K562 (cell line): ENCODE measurements at regions not wholly inside any gene's neighbourhood (a gene's known extent, or its start where the extent isn't known, plus 50 kb on each side); places are given as distances from the start of the nearest gene placed in this dataset.
A peak's percentile ranks its signal among the peaks of the same experiment; 100 is the strongest.

Experiments
- ESRRB ChIP-seq: fragments of 250-450 bp; sonication (Bioruptor Pico); IDR thresholded peaks from 2 replicates; pipeline ENCODE4 v1.5.0; 2020; ENCODE audit warnings: mild to moderate bottlenecking, moderate library complexity, borderline replicate concordance
- KAT2B ChIP-seq: IDR thresholded peaks from one replicate; pipeline ENCODE4 v1.6.1; 2012; ENCODE audit warnings: low read depth, mild to moderate bottlenecking, control low read depth, inconsistent platforms, low read length, moderate library complexity
- MAFK ChIP-seq: IDR thresholded peaks from 2 replicates; pipeline ENCODE4 v1.6.1; 2011; ENCODE audit warnings: low read length, improper control_type of control experiment
- MCM2 ChIP-seq: fragments of 450-650 bp; IDR thresholded peaks from 2 replicates; pipeline ENCODE4 v1.6.1; 2017; ENCODE audit warnings: low read depth, mild to moderate bottlenecking
- MTA2 ChIP-seq: fragments of 450-650 bp; IDR thresholded peaks from 2 replicates; pipeline ENCODE4 v1.6.1; 2016; ENCODE audit warnings: low read depth
- NFATC3 ChIP-seq: fragments of 450-650 bp; IDR thresholded peaks from 2 replicates; pipeline ENCODE4 v1.6.1; 2017; ENCODE audit warnings: mild to moderate bottlenecking
- NR0B1 ChIP-seq: fragments of 450-650 bp; IDR thresholded peaks from one replicate; pipeline ENCODE4 v1.6.1; 2018; ENCODE audit warnings: mild to moderate bottlenecking, moderate library complexity; ENCODE audit not compliant: partially characterized antibody
- NR3C1 ChIP-seq: sonication (generic); formaldehyde crosslinking; IDR thresholded peaks from 2 replicates; pipeline ENCODE4 v1.8.1; 2022; ENCODE audit warnings: missing genetic modification reagents
- POU5F1 ChIP-seq: fragments of 150-350 bp; IDR thresholded peaks from 2 replicates; pipeline ENCODE4 v1.6.1; 2014; ENCODE audit warnings: borderline replicate concordance, low read length, low read depth, mild to moderate bottlenecking; ENCODE audit not compliant: partially characterized antibody
- RBM14 ChIP-seq: fragments of 200-400 bp; formaldehyde crosslinking; IDR thresholded peaks from 2 replicates; pipeline ENCODE4 v1.6.1; 2018; ENCODE audit warnings: low read depth, mild to moderate bottlenecking, low read length, moderate library complexity, borderline replicate concordance; ENCODE audit not compliant: insufficient read depth
- SMAD4 ChIP-seq: fragments of 250-450 bp; sonication (Bioruptor Pico); conservative IDR thresholded peaks from 2 replicates; pipeline ENCODE4 v1.8.0; 2021; ENCODE audit warnings: inconsistent platforms, mild to moderate bottlenecking, moderate library complexity
- STAT5A ChIP-seq: IDR thresholded peaks from 2 replicates; pipeline ENCODE4 v1.6.1; 2012; ENCODE audit warnings: low read length, inconsistent platforms, borderline replicate concordance
- STAT6 ChIP-seq: sonication (generic); formaldehyde crosslinking; IDR thresholded peaks from 2 replicates; pipeline ENCODE4 v1.8.1; 2023; ENCODE audit warnings: mild to moderate bottlenecking, missing genetic modification reagents
- TAF7 ChIP-seq: fragments of 450-650 bp; IDR thresholded peaks from 2 replicates; pipeline ENCODE4 v1.6.1; 2016; ENCODE audit warnings: missing genetic modification characterization, missing compliant biosample characterization
- TCF7L2 ChIP-seq: fragments of 150-350 bp; IDR thresholded peaks from 2 replicates; pipeline ENCODE4 v1.6.1; 2016; ENCODE audit warnings: low read depth, mild to moderate bottlenecking, low read length, moderate library complexity
- ZBTB1 ChIP-seq: sonication (generic); formaldehyde crosslinking; IDR thresholded peaks from 2 replicates; pipeline ENCODE4 v1.8.1; 2023; ENCODE audit warnings: missing genetic modification reagents, low read depth, mild to moderate bottlenecking, borderline replicate concordance
- ZNF280A ChIP-seq: fragments of 450-650 bp; IDR thresholded peaks from 2 replicates; pipeline ENCODE4 v1.6.1; 2018; ENCODE audit warnings: mild to moderate bottlenecking, low read depth; ENCODE audit not compliant: partially characterized antibody
- ZNF609 ChIP-seq: sonication (generic); formaldehyde crosslinking; IDR thresholded peaks from 2 replicates; pipeline ENCODE4 v1.8.1; 2023; ENCODE audit warnings: missing genetic modification reagents, mild to moderate bottlenecking, borderline replicate concordance

- no peak for TF ChIP-seq POU5F1
- peak; percentile 19 for TF ChIP-seq SMAD4 (CRISPR knock-in tag)
- no peak for TF ChIP-seq KAT2B
- TF ChIP-seq ZNF609 (CRISPR knock-in tag), result no peak
- TF ChIP-seq MAFK, result no peak
- peak; percentile 21 for TF ChIP-seq MTA2
- no peak for TF ChIP-seq NR0B1
- TF ChIP-seq NR3C1 (CRISPR knock-in tag), result no peak
- TF ChIP-seq NFATC3, result no peak
- TF ChIP-seq ZBTB1, result no peak
- TF ChIP-seq STAT6, result no peak
- TF ChIP-seq MCM2, result no peak
- no peak for TF ChIP-seq RBM14
- TF ChIP-seq TAF7, result no peak
- TF ChIP-seq ESRRB, result no peak
- TF ChIP-seq TCF7L2, result no peak
- no peak for TF ChIP-seq ZNF280A
- no peak for TF ChIP-seq STAT5A
These were observed 81.1 kb upstream of the AK4 start (continued) for GRCh38 chr1:65066766-65067490.
